Progenitor cell of endocrine pancreas (in vitro differentiated cells): ENCODE measurements at regions not wholly inside any gene's neighbourhood (a gene's known extent, or its start where the extent isn't known, plus 50 kb on each side); places are given as distances from the start of the nearest gene placed in this dataset.

Experiments
- DNase-seq: peaks from one replicate; pipeline ENCODE4 v3.0.0; 2021; ENCODE audit warnings: low spot score; ENCODE audit not compliant: unreplicated experiment
- H3K27ac Mint-ChIP-seq: 2 replicates; pipeline ENCODE4 v1.8.0; 2021; ENCODE audit warnings: mild to moderate bottlenecking, moderate library complexity, mixed read lengths
- H3K27me3 Mint-ChIP-seq: 2 replicates; pipeline ENCODE4 v1.8.0; 2021; ENCODE audit warnings: mixed read lengths
- H3K36me3 Mint-ChIP-seq: 2 replicates; pipeline ENCODE4 v1.8.0; 2022; ENCODE audit warnings: mixed read lengths; ENCODE audit not compliant: insufficient read depth
- H3K4me1 Mint-ChIP-seq: 2 replicates; pipeline ENCODE4 v1.8.0; 2021; ENCODE audit warnings: low read depth, mixed read lengths
- H3K4me3 Mint-ChIP-seq: 2 replicates; pipeline ENCODE4 v1.8.0; 2021; ENCODE audit warnings: low read depth, mild to moderate bottlenecking, moderate library complexity, mixed read lengths
- H3K9me3 Mint-ChIP-seq: 2 replicates; pipeline ENCODE4 v1.8.0; 2021; ENCODE audit warnings: low read depth, mixed read lengths
- TF ChIP-seq, protein P1 (sequence below): fragments of 200-600 bp; sonication (generic); IDR thresholded peaks from one replicate; pipeline ENCODE4 v1.5.0; 2021; ENCODE audit warnings: antibody characterized with exemption, mild to moderate bottlenecking; ENCODE audit not compliant: unreplicated experiment

DNA sequence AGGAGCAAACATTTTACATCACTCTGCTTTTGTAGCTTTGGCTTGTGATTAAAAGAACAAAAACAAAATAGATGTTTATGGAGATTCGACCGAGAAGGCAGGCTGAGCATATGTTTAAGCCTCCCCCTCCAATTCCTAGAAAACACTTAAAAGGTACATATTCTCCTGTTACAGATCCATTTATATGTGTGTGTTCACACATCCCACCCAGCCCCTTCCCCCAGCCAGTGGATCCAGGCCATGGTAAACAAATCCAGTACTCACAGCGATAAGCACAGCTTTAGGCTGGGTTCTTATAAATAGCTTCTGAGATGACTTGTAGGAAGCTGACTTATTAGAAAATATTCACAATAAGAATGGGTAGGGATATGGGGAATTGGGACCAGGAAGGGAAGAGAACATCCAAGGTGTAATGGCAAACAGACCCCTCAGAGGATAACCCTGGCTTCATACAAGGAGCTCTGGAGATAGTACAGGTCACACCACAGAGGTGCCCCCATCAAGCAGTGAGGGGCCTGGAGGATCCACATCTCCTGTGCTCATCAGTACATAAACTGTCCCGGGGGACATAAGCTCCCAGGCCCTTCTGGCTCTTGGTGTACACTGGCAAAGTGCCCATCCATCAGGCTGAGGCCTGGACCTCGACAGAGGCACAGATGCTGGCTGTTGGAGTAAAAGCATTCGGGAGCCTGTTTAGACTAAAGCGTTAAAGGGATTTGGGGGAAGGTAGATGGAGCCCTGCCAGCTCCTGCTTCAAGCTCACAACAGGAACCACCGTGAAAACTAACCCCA, 70.0 kb upstream of the UBE2E1 start:
- TF ChIP-seq, protein P1, sequence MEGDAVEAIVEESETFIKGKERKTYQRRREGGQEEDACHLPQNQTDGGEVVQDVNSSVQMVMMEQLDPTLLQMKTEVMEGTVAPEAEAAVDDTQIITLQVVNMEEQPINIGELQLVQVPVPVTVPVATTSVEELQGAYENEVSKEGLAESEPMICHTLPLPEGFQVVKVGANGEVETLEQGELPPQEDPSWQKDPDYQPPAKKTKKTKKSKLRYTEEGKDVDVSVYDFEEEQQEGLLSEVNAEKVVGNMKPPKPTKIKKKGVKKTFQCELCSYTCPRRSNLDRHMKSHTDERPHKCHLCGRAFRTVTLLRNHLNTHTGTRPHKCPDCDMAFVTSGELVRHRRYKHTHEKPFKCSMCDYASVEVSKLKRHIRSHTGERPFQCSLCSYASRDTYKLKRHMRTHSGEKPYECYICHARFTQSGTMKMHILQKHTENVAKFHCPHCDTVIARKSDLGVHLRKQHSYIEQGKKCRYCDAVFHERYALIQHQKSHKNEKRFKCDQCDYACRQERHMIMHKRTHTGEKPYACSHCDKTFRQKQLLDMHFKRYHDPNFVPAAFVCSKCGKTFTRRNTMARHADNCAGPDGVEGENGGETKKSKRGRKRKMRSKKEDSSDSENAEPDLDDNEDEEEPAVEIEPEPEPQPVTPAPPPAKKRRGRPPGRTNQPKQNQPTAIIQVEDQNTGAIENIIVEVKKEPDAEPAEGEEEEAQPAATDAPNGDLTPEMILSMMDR, result no peak
- H3K9me3 Mint-ChIP-seq, result no peaks in the 10 kb centered on the region
- no peak for DNase-seq
- H3K4me3 Mint-ChIP-seq, result no peak overlapping the region
- H3K27ac Mint-ChIP-seq, result no peak overlapping the region
- peaks cover 37% of the 10 kb centered on the region for H3K4me1 Mint-ChIP-seq
- no peaks in the 10 kb centered on the region for H3K36me3 Mint-ChIP-seq
- H3K27me3 Mint-ChIP-seq, result no peaks in the 10 kb centered on the region

DNA sequence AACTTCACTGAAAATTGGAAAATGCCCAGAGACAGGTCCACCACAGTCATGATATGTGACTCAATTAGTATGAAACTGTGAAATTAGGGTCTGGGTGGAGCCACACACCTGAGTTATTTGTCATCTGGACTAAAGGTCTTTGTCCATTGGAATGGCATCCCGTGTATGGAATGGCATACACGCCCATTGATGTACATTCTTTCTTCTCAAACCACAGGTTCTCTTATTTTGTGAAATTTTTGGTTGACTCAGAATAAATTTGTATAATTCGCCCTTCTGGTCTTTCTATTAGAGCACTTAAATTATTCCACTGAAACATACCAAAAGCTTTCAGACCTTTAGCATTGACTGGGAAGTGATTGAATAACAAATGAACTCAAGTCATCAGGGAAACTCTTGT, 66.8 kb upstream of the UBE2E1 start:
- DNase-seq, result no peak
- TF ChIP-seq, protein P1, result no peak
- H3K4me1 Mint-ChIP-seq, result peaks cover 56% of the 10 kb centered on the region
- H3K27ac Mint-ChIP-seq, result peak overlapping the region; percentile 66
- no peaks in the 10 kb centered on the region for H3K36me3 Mint-ChIP-seq
- H3K4me3 Mint-ChIP-seq, result no peak overlapping the region
- H3K27me3 Mint-ChIP-seq, result peaks cover 10% of the 10 kb centered on the region
- no peaks in the 10 kb centered on the region for H3K9me3 Mint-ChIP-seq

DNA sequence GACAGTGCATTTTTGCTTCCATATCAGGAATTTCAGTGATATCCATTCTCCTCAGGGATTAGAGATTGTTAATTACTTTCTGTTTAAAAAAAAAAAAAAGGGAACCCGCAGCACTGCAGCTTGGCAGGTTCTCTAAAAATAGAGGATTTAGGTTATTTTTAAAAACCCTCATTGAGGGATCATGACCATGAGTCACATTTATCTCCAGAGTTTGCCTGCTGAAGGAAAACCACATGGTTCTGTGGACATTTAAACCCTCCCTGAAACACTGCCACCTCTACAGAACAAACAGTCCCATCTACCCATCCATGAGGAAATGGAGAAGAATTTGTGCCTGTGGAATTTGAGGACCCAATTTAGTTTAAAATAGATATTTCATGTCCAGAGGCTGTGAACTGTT, 66.2 kb upstream of the UBE2E1 start:
- Mint-ChIP-seq H3K27me3 (peaks cover 13% of the 10 kb centered on the region), H3K27ac (peak overlapping the region; percentile 66), H3K4me1 (peaks cover 53% of the 10 kb centered on the region), H3K36me3 (no peaks in the 10 kb centered on the region), H3K9me3 (no peaks in the 10 kb centered on the region), H3K4me3 (no peak overlapping the region)
- DNase-seq, result no peak
- TF ChIP-seq, protein P1, result no peak

DNA sequence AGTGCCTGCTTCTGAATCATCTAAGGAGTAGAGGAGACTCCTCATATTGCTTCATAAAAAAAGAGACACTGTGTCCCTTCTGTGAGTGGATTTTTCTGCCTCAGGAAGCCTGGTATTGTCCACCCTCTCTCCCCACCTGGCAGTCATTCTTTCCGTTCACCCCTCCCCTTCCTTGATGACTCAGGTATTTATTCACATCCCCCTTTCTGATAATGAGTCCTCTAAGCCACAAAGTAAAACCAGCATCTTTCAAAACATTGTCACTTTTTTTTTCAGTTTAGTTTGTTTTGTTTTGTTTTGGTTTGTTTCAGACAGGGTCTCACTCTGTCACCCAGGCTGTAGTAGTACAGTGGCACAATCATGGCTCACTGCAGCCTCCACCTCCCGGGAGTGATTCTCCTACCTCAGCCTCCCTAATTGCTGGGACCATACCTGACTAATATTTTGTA, 65.2 kb upstream of the UBE2E1 start:
- H3K4me1 Mint-ChIP-seq, result peaks cover 43% of the 10 kb centered on the region
- DNase-seq, result no peak
- peak overlapping the region; percentile 33 for H3K27ac Mint-ChIP-seq
- TF ChIP-seq, protein P1, result no peak
- H3K4me3 Mint-ChIP-seq, result no peak overlapping the region
- no peaks in the 10 kb centered on the region for H3K36me3 Mint-ChIP-seq
- no peaks in the 10 kb centered on the region for H3K9me3 Mint-ChIP-seq
- peaks cover 17% of the 10 kb centered on the region for H3K27me3 Mint-ChIP-seq

DNA sequence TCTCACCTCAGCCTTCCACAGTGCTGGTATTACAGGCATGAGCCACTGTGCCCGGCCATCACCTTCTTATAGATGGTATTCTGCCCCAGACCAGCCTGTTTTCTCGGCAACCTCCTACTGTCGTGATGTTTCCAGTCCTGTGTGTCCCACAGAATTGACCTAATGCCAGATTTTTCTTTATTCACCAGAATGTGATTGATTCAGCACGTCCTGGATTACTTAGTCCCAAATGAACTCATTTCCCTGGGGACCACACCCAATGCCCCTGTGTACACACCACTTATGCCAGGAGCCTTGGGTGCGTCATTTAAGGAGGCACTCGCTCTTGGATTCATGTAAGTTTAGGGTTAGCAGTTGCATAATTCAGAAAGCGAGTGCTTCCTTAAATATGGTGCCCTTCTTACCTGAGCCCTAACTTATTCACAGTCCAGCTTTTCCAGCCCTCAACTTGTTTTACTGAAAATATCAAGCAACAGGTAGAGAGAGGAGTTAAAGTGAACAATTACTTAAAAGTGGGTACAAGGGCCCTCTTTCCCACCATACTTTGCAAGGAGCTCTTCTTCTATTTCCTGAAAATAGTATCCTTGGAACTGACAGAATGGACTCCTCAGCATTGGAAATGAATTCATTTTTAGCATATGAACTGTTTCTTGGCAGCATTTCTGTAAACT, 64.6 kb upstream of the UBE2E1 start:
- TF ChIP-seq, protein P1, result no peak
- no peak for DNase-seq
- Mint-ChIP-seq H3K27me3 (peaks cover 17% of the 10 kb centered on the region), H3K36me3 (no peaks in the 10 kb centered on the region), H3K9me3 (no peaks in the 10 kb centered on the region), H3K27ac (peak overlapping the region; percentile 9), H3K4me3 (no peak overlapping the region), H3K4me1 (peaks cover 37% of the 10 kb centered on the region)
